ENCODE measurements at regions not wholly inside any gene's neighbourhood (a gene's known extent, or its start where the extent isn't known, plus 50 kb on each side); places are given as distances from the start of the nearest gene placed in this dataset.

- intact Hi-C loops (cut with DNase I), result no loop called here
- H3K27ac ChIP-seq, result no peak overlapping the region
- TF ChIP-seq CTCF (IDR thresholded peaks at IDR 0.05), result no peak
- DNase-seq, result no peak
- no peaks in the 10 kb centered on the region for H3K27me3 ChIP-seq
- no peak overlapping the region for H3K9ac ChIP-seq (ENCODE audit: low read depth in 2 of 2, low read length in 2 of 2)
- no peaks in the 10 kb centered on the region for H3K36me3 ChIP-seq
- H3K4me1 ChIP-seq, result peaks cover 3% of the 10 kb centered on the region
- H3K9me3 ChIP-seq, result no peaks in the 10 kb centered on the region
- no peak overlapping the region for H3K4me3 ChIP-seq
These were observed 140.7 kb upstream of the BMP2 start for GRCh38 chr20:6626805-6627204.

- DNase-seq, result peak; percentile 22
- Histone ChIP-seq H3K4me1 (peaks cover 3% of the 10 kb centered on the region), H3K27me3 (no peaks in the 10 kb centered on the region), H3K4me3 (no peak overlapping the region), H3K27ac (no peak overlapping the region), H3K9ac (ENCODE audit: low read depth in 2 of 2, low read length in 2 of 2) (no peak overlapping the region), H3K9me3 (no peaks in the 10 kb centered on the region), H3K36me3 (no peaks in the 10 kb centered on the region)
- TF ChIP-seq CTCF (IDR thresholded peaks at IDR 0.05), result no peak
- intact Hi-C loops (cut with DNase I), result no loop called here
These were observed 143.5 kb upstream of the BMP2 start for GRCh38 chr20:6623989-6624388.

- no peaks in the 10 kb centered on the region for H3K36me3 ChIP-seq
- H3K27ac ChIP-seq, result no peak overlapping the region
- no peaks in the 10 kb centered on the region for H3K9me3 ChIP-seq
- intact Hi-C loops (cut with DNase I), result no loop called here
- H3K4me3 ChIP-seq, result no peak overlapping the region
- DNase-seq, result no peak
- no peak for TF ChIP-seq CTCF (IDR thresholded peaks at IDR 0.05)
- H3K4me1 ChIP-seq, result peaks cover 3% of the 10 kb centered on the region
- no peak overlapping the region for H3K9ac ChIP-seq (ENCODE audit: low read depth in 2 of 2, low read length in 2 of 2)
- H3K27me3 ChIP-seq, result no peaks in the 10 kb centered on the region
These were observed 145.4 kb upstream of the BMP2 start for GRCh38 chr20:6622041-6622440.

GRCh38 chr20:6618051-6618450, 149.4 kb upstream of the BMP2 start:
- H3K27ac ChIP-seq, result no peak overlapping the region
- H3K27me3 ChIP-seq, result no peaks in the 10 kb centered on the region
- no peaks in the 10 kb centered on the region for H3K36me3 ChIP-seq
- intact Hi-C loops (cut with DNase I), result no loop called here
- no peaks in the 10 kb centered on the region for H3K9me3 ChIP-seq
- H3K9ac ChIP-seq (ENCODE audit: low read depth in 2 of 2, low read length in 2 of 2), result no peak overlapping the region
- no peaks in the 10 kb centered on the region for H3K4me1 ChIP-seq
- H3K4me3 ChIP-seq, result no peak overlapping the region
- no peak for DNase-seq
- no peak for TF ChIP-seq CTCF (IDR thresholded peaks at IDR 0.05)

- H3K27me3 ChIP-seq, result no peaks in the 10 kb centered on the region
- TF ChIP-seq CTCF (IDR thresholded peaks at IDR 0.05), result no peak
- H3K9me3 ChIP-seq, result no peaks in the 10 kb centered on the region
- H3K36me3 ChIP-seq, result no peaks in the 10 kb centered on the region
- H3K4me1 ChIP-seq, result no peaks in the 10 kb centered on the region
- no peak overlapping the region for H3K9ac ChIP-seq (ENCODE audit: low read depth in 2 of 2, low read length in 2 of 2)
- H3K4me3 ChIP-seq, result no peak overlapping the region
- H3K27ac ChIP-seq, result no peak overlapping the region
- intact Hi-C loops (cut with DNase I), result no loop called here
- no peak for DNase-seq
These were observed 151.1 kb upstream of the BMP2 start for GRCh38 chr20:6616421-6616820.

- Histone ChIP-seq H3K9ac (ENCODE audit: low read depth in 2 of 2, low read length in 2 of 2) (no peak overlapping the region), H3K4me3 (no peak overlapping the region)
These were observed 152.7 kb upstream of the BMP2 start for GRCh38 chr20:6614836-6615235.

More at GRCh38 chr20:6614836-6615235, 152.7 kb upstream of the BMP2 start:
- no peak for TF ChIP-seq CTCF (IDR thresholded peaks at IDR 0.05)
- Histone ChIP-seq H3K9me3 (no peaks in the 10 kb centered on the region), H3K27me3 (no peaks in the 10 kb centered on the region), H3K4me1 (no peaks in the 10 kb centered on the region), H3K36me3 (no peaks in the 10 kb centered on the region), H3K27ac (no peak overlapping the region)
- no peak for DNase-seq
- intact Hi-C loops (cut with DNase I), result no loop called here

All from colonic mucosa (tissue), 4 donors.